PFSK-1 (cell line): ENCODE measurements at regions not wholly inside any gene's neighbourhood (a gene's known extent, or its start where the extent isn't known, plus 50 kb on each side); places are given as distances from the start of the nearest gene placed in this dataset.

ENCODE experiments used
- FOXP2 ChIP-seq: optimal IDR thresholded peaks from 2 replicates; pipeline ENCODE3; 2011; ENCODE audit warnings: borderline replicate concordance, control low read depth, inconsistent platforms; ENCODE audit not compliant: insufficient read depth; ENCODE audit errors: extremely low read length, extremely low read depth
- POLR2AphosphoS5 ChIP-seq: IDR thresholded peaks from 2 replicates; pipeline ENCODE4 v1.6.1; 2012; ENCODE audit warnings: low read depth, mild to moderate bottlenecking, control low read depth, low read length, moderate library complexity
- REST ChIP-seq, 2 experiments: IDR thresholded peaks; 2 replicates each; pipeline versions ENCODE4 v1.6.1 to v1.8.0; 2011 to 2012; ENCODE audit warnings: low read depth in 2 of 2, low read length in 2 of 2, control low read depth in 1 of 2, inconsistent platforms in 1 of 2, mild to moderate bottlenecking in 1 of 2, moderate library complexity in 1 of 2; ENCODE audit not compliant: insufficient read depth in 1 of 2
- SIN3A ChIP-seq: IDR thresholded peaks from 2 replicates; pipeline ENCODE4 v1.6.1; 2012; ENCODE audit warnings: mild to moderate bottlenecking, low read length, moderate library complexity, borderline replicate concordance; ENCODE audit not compliant: insufficient read depth
- TAF1 ChIP-seq: IDR thresholded peaks from 2 replicates; pipeline ENCODE4 v1.6.1; 2012; ENCODE audit warnings: low read length, control low read depth, borderline replicate concordance; ENCODE audit not compliant: insufficient read depth

DNA sequence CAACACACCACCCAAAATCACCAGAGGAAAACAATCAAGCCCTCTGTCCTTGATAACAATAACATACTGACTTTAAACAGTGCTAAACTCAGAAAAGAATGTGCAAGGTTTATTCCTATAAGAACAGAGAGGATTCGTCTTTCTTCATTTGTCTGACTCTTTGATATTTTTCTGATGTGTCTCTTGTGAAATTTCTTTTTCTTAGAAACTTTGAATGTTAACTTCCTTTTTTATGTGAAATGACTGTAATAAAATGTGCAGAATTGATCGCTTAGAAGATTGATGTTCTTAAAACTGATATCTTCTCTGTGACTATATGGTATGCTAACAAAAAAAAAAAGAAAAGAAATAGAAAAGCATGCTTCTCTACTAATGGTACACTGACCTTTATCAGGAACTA is 947.4 kb upstream of the CITED2 start:
- TF ChIP-seq TAF1: no peak

GRCh38 chr6:140320081-140321080 is 945.9 kb upstream of the CITED2 start:
- TF ChIP-seq SIN3A: no peak
- TF ChIP-seq POLR2AphosphoS5: no peak
- TF ChIP-seq TAF1: no peak
- TF ChIP-seq REST (IDR thresholded peaks at IDR 0.05; ENCODE audit: insufficient read depth in 1 of 2, low read depth in 2 of 2, low read length in 2 of 2): no peak
- TF ChIP-seq FOXP2: no peak

DNA sequence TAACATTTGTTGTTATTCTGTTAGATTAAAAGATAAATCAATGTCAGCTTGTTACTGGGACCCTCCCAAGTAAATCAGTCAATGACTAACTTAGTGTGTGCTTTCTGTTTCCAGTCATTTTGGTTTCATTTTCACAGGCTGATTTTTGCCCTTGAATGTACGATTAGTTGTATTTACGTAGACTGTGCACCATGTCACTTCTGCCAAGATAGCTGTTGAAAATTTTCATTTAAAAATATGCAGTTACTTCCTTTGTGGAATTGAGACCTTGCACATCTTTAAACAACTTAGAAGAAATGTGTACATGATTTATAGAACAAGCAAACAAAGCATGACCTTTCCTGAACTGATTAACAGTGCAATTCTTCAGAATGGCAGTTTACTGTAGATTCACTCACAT is 944.8 kb upstream of the CITED2 start:
- TF ChIP-seq SIN3A (no peak), REST (IDR thresholded peaks at IDR 0.05; ENCODE audit: insufficient read depth in 1 of 2, low read depth in 2 of 2, low read length in 2 of 2) (no peak), FOXP2 (no peak), POLR2AphosphoS5 (no peak)

- TF ChIP-seq FOXP2: no peak
- no peak for TF ChIP-seq REST (IDR thresholded peaks at IDR 0.05; ENCODE audit: insufficient read depth in 1 of 2, low read depth in 2 of 2, low read length in 2 of 2)
- no peak for TF ChIP-seq TAF1
- no peak for TF ChIP-seq SIN3A
- no peak for TF ChIP-seq POLR2AphosphoS5
Measured at GRCh38 chr6:140318408-140318807, 944.0 kb upstream of the CITED2 start.

DNA sequence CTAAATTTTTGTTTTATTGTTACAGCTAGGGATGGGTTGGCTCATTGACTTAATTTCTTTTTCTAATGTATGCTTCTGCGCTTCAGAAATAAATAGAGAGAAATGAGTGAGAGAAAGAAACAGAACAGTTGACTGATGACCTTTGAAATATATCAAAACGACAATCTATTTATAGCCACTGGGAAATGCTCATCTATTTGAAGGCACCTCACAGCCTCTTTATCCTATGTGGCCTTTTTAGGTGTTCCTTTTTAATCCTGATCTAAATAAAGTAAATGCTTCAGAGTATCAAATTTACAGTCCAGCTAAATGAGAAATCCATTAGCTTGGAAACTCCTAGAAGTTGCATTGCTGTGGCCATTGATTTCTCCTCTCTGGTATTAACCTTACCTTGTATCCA is 943.5 kb upstream of the CITED2 start:
- TF ChIP-seq POLR2AphosphoS5 (no peak), REST (IDR thresholded peaks at IDR 0.05; ENCODE audit: insufficient read depth in 1 of 2, low read depth in 2 of 2, low read length in 2 of 2) (no peak), FOXP2 (no peak), TAF1 (no peak), SIN3A (no peak)
